ENCODE measurements at regions not wholly inside any gene's neighbourhood (a gene's known extent, or its start where the extent isn't known, plus 50 kb on each side); places are given as distances from the start of the nearest gene placed in this dataset.

DNA sequence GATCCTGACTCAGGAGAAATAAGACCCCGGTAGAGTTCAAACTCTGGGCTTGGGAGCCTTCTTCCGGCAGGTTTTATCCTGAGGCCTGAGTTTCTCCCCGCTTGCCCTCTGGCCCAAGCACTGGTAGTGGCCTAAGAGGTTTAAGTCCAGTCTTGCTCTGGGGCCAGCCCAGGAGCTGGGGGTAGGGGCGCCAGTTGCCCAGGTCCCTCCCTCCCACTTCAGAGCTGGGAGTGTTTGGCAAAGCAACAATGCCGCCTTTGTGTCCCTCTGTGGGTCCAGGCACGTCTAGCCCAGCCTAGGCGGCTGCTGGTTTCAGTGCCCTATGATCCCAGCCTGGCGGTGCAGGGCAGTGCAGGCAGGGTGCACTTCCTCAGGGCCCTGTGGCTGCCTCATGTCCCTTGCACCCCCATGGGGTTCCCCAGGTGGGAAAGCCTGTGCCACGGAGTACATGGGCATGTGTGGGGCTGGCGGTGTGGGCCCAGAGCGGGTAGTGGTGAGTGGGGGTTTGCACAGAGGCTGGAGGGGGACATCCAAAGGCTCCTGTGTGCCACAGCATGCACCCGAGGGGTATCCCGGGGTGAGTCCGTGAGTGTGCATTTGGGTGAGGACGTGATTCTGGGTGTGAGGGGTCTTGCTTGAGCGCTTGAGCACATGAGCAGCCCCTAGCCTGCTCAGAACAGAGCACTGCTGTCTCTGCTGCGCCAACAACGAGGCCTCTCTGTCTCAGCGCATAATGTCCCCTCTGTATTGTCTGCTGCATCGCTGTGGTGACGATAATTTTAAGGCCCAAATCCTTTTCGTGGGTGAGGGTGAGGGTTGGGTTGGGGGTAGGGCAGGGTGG lies 61.7 kb upstream of the PSD2 start:
- DNase-seq (ENCODE audit: low read depth): no peak

DNA sequence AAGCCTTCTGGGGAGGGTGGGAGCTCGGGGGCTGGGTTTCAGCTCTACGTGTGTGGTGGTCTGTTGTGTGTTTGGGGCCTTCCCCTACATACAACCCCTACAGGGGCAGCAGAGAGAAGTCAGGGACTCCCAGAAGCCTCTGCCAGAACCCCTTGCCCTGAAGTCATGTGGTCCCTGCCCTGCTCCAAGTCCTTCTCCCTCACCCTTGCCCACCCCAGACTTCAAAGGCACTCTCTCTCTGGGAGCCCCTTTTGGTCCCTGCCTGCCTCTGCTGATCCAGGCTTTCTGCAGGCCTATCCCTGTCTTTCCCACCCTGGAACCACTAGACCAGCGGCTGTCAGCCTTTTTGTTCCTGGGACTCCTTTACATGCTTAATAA lies 61.1 kb upstream of the PSD2 start:
- DNase-seq (ENCODE audit: low read depth): no peak

DNA sequence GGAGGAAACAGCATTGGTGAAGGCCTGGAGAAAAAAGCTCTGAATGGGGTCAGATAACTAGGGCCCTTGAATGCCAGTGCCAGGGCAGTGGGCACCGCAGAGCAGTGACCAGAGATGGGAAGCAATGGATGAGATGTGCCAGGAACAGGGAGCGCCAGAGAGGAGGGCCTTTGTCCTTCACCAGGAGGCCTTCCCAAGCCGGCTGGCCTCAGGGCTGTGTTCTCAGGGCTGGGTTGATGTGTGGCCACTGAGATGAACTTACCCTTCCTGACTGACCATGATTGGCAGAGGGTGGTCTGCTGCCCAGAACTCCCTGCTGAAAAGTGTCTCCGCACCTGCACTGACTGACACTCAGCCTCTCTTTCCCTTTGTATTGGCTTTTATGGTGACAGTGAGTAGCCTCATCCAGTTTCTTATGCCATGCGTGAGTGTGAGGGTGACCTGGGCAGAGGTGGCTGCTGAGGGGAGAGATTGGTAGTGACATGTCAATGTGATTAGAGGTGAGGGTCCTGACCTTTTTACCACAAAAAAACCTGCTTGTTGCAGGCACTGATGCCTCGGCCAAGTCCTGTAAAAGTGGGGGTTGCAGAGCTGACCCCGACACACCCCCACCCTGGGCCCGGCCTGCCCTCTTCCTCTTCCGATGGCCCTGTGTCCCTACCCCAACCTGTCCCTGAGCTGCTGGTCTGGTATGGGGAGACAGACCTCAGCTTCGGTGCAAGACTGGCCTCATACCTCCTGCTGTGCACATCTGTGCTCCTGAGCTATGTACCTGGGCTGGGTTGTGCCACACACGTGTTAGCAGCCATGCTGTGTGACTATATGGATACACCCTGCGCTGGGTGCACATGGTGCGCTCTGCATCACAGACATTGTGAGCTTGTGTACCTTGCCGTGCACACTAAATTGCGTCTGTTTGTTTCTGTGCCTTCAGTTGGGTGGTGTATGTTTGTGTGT lies 57.1 kb upstream of the PSD2 start:
- no peak for DNase-seq (ENCODE audit: low read depth)

DNA sequence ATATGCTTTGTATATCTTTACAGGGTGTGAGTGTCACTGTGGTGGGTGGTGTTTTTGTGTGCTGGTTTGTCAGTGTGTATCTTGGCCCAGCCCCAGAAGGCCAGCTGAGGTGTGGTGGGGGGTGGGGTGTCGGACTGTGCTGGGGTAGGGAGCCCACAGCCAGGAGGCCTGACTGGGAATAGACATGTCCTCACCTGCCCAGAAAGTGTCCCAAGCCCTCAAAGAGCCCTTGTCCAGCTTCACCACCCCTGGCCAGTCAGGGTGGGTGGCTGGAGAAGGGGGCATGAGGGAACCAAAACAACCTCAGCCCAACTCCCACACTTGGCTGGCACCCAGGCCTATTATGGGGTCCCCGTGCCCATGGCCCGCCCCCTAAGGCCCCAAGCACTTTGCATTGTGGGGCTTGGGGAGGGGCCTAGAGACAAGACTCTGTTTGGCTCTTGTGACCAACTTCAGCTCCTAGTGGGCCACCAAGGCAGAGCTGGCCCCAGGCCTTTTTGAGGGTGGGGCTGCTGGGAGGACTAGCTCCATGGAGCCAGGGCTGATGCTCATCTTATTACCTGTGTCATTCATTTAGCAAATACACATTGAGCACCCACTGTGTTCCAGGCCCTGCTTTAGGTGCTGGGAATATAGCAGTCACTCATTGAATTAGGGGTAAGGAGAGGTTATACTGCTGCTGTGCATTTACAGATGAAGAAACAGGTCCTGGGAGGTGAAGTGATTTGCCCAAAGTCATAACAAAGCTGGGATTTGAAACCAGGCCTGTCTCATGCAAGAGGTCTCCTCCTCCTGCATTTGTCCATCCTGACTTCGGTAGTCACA lies 56.2 kb upstream of the PSD2 start:
- no peak for DNase-seq (ENCODE audit: low read depth)

- DNase-seq (ENCODE audit: low read depth): no peak
Measured at GRCh38 chr5:139740138-139740991, 55.2 kb upstream of the PSD2 start.

DNA sequence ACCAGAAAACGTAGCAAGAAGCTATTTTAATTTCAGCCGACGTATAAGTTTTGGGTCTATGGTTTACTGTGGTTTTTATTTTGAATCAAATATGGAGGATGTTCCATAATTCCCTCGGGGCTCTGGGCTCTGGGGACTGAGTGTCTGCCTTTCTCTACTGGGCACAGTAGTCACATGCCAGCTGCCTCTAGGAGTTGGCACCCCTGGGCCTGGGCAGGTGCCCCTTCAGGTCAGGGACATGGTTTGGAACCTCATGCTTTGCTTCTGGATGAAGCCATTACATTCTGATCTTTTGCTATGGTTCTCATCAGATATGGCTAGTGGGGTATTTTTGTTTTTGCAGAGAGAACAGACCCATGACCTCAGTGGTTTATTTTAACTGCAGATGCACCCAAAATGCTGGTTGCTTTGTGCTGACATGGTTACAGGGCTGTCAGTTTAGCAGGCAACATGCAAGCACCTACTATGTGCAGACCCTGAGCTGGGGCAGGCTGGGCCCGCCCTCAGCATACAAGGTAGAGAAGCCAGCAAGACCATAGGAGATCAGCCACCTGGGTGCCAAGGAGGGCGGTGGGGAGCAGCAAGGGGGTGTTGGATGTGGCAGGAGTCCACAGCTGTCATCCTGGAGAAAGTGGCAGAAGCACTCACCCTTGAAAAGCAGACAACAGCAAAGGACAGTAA lies 54.5 kb upstream of the PSD2 start:
- no peak for DNase-seq (ENCODE audit: low read depth)

- DNase-seq (ENCODE audit: low read depth): no peak
Measured at GRCh38 chr5:139741823-139742172, 53.8 kb upstream of the PSD2 start.

- DNase-seq (ENCODE audit: low read depth): no peak
Measured at GRCh38 chr5:139742173-139742903, 53.3 kb upstream of the PSD2 start.

DNA sequence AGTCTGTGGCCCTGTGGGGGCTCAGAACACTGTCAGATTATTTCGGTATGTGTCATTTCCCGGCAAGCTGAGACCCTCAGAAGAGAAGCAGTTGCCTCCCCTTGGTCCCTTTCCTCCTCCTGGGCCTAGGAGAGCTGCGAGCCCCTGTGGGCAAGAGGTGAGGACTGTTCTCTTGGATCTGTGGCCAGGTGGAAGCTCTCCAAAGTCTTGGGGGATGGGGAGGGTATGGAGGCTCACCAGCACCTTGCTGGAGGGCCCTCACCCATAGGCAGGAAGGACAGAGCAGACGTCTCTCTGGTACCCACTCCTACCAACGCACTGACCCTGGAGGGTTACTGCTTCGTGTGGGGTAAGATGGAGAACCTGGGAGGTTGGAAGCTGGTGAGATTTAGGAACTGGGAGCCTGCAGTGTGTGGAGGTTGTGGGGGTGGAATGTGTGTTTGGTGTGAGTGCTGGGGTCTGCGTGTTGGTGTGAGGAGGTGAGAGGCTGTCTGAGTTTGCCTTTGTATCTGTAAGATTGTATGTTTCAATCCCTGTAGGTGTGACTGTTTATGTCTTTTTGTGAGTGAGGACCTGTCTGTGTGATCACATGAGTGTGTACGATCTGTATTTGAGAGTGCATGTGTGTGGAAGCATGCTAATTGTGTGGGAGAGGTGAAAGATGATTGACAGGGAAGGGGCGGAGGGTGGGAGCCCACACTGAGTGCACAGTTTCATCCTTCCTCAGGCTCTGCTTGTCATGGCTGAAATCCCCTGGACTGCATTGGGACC lies 52.4 kb upstream of the PSD2 start:
- DNase-seq (ENCODE audit: low read depth): no peak

- no peak for DNase-seq (ENCODE audit: low read depth)
Measured at GRCh38 chr5:139743804-139744203, 51.8 kb upstream of the PSD2 start.

DNA sequence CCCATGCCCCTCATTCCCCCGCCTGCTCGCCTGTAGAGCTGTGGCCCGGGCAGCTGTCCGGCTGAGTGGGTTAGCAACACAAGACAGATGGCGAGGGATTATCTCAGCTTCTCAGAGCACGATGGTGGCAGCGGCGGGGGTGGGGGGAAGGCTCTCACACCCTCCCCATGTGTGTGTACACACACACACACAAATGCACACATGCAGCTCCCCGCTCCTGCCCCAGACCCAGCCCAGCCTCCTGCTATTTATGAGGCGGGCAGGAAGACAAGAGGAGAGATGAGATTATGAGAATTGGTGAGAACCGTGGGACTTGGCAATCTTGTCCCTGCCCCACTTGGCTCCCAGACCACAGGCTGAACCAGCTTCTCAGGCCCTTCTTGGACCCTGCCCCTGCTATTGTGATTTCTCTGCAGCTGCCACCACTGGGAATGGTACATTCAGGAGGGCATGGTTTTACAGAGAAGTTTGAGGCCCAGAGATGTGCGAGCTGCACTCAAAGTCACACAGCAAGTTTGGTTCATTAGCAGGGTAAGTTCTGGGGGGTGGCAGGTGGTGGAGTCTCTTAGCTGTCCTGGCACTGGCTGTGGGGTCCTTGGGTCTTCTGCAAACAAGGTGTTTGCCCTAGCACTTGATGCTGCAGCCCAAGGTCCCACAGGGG lies 51.0 kb upstream of the PSD2 start:
- no peak for DNase-seq (ENCODE audit: low read depth)

DNA sequence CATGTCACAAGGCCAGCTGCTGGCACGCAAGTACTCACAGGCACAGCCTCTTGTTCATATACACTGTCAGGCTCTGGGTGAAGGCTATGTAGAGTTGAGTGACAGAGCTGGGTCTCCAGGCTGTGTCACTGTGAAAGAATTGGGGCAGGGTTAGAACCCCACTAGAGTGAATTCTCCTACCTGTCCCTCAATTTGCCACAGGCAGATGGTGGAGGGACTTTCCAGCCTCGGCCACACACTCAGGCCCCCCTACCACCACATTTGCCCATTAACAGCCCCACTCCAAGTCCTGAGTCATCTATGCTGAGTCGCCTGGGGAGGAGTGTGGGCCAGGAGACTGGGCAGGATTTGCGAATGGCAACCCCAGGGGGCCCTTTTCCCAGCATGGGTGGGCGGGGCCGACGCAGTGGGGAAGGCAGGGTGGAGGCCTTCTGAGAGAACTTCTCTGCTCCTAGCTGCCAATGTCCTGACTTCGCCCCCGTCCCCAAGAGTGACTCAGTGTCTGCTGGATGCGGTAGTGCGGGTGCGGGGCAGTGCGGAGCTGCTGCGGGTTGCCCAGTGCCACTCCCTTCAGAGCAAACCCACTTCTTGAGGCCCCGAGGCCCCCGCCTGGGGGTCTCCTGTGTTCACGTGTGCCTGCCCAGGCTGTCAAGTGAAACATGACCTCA lies 50.3 kb upstream of the PSD2 start:
- DNase-seq (ENCODE audit: low read depth): no peak

GRCh38 chr5:139745800-139746690 lies 49.6 kb upstream of the PSD2 start:
- peak; percentile 50 for DNase-seq (ENCODE audit: low read depth)
